DOHH2 (cell line): ENCODE measurements at regions not wholly inside any gene's neighbourhood (a gene's known extent, or its start where the extent isn't known, plus 50 kb on each side); places are given as distances from the start of the nearest gene placed in this dataset.

Experiments used
- H3F3A ChIP-seq: fragments of 200-600 bp; sonication (generic), shearing (Covaris generic); 2 replicates; pipeline ENCODE4 v1.6.0; 2016; ENCODE audit warnings: antibody characterized with exemption, mild to moderate bottlenecking; ENCODE audit not compliant: control insufficient read depth, insufficient read depth
- H3K27ac ChIP-seq: fragments of 200-600 bp; sonication (generic); 2 replicates; pipeline ENCODE4 v1.5.1; 2014; ENCODE audit warnings: low read depth, mild to moderate bottlenecking, low read length, moderate library complexity
- H3K27me3 ChIP-seq: fragments of 200-600 bp; sonication (generic); 2 replicates; pipeline ENCODE4 v1.6.1; 2014; ENCODE audit warnings: mild to moderate bottlenecking, low read length, mixed read lengths; ENCODE audit not compliant: control insufficient read depth
- H3K36me3 ChIP-seq: fragments of 200-600 bp; sonication (generic); 2 replicates; pipeline ENCODE4 v1.6.1; 2014; ENCODE audit warnings: mild to moderate bottlenecking, low read length, moderate library complexity, mixed read lengths; ENCODE audit not compliant: control insufficient read depth
- H3K4me1 ChIP-seq: fragments of 200-600 bp; sonication (generic); 2 replicates; pipeline ENCODE4 v1.6.1; 2014; ENCODE audit warnings: mild to moderate bottlenecking, low read length, mixed read lengths; ENCODE audit not compliant: control insufficient read depth
- H3K4me2 ChIP-seq: fragments of 200-600 bp; sonication (generic); 2 replicates; pipeline ENCODE4 v1.6.0; 2014; ENCODE audit warnings: mild to moderate bottlenecking, low read length, moderate library complexity
- H3K4me3 ChIP-seq: fragments of 200-600 bp; sonication (generic); 2 replicates; pipeline ENCODE4 v1.5.1; 2014; ENCODE audit warnings: mild to moderate bottlenecking, low read length, mixed read lengths
- H3K79me2 ChIP-seq: fragments of 200-600 bp; sonication (generic); 2 replicates; pipeline ENCODE4 v1.6.1; 2014; ENCODE audit warnings: mild to moderate bottlenecking, low read length, mixed read lengths; ENCODE audit not compliant: control insufficient read depth
- H3K9me2 ChIP-seq: fragments of 200-600 bp; sonication (generic); replicated peaks from 2 replicates; pipeline ENCODE4 v1.6.1; 2014; ENCODE audit warnings: mild to moderate bottlenecking, low read length, mixed read lengths; ENCODE audit not compliant: control insufficient read depth
- H3K9me3 ChIP-seq: fragments of 200-600 bp; sonication (generic); 2 replicates; pipeline ENCODE4 v1.6.1; 2014; ENCODE audit warnings: antibody characterized with exemption, low read length, mixed read lengths; ENCODE audit not compliant: control insufficient read depth, insufficient read depth
- H4K20me1 ChIP-seq: fragments of 200-600 bp; sonication (generic); 2 replicates; pipeline ENCODE4 v1.6.0; 2014; ENCODE audit warnings: low read depth, mild to moderate bottlenecking, antibody characterized with exemption, low read length, moderate library complexity; ENCODE audit not compliant: control insufficient read depth, insufficient read depth
- EZH2phosphoT487 ChIP-seq: fragments of 200-600 bp; sonication (generic); IDR thresholded peaks from 2 replicates; pipeline ENCODE4 v1.6.1; 2017; ENCODE audit warnings: borderline replicate concordance, mild to moderate bottlenecking, antibody characterized with exemption, low read length, moderate library complexity, mixed read lengths
- TF ChIP-seq, protein P1 (sequence below): fragments of 200-600 bp; sonication (generic); IDR thresholded peaks from one replicate; pipeline ENCODE4 v1.5.1; 2014; ENCODE audit warnings: antibody characterized with exemption, mild to moderate bottlenecking, low read depth, low read length; ENCODE audit not compliant: poor library complexity, severe bottlenecking

DNA sequence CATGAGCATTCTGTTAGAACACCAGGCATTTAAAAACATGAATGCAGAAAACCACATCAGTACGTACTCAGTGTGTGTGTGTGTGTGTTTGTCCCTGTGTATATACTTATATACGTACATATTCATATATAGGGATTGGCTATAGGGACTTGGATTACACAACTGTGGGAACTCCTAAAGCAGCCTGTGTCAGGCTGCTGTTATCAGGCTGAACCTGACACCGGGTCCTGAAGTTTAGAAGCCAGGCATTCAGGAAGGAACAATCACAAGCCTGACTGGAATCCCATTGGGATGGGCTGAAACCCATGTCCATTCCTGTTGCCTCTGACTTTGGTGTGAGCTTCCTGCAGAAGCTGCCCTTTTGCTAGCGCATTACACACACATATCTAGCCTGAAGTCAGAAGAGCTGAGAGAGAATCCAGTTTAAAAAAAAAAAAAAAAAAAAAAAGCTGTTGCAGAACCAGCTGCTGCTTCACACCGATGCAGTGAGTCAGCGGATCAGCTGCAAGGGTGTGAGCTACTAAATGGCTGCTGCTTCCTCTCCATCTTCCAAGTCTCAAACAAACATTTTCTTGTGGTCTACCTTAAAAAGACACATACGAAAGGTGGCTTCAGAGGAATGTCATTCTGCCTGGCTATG lies 348.1 kb downstream of the THBS2 start:
- no peaks in the 10 kb centered on the region for H3K36me3 ChIP-seq
- H3K4me3 ChIP-seq: no peak overlapping the region
- H3K27ac ChIP-seq: no peak overlapping the region
- no peak overlapping the region for H3K4me2 ChIP-seq
- H3K9me2 ChIP-seq: no peaks in the 10 kb centered on the region
- H3K9me3 ChIP-seq: peaks cover 3% of the 10 kb centered on the region; the same call in 1 of the 2 replicates
- no peaks in the 10 kb centered on the region for H3F3A ChIP-seq
- TF ChIP-seq, protein P1, sequence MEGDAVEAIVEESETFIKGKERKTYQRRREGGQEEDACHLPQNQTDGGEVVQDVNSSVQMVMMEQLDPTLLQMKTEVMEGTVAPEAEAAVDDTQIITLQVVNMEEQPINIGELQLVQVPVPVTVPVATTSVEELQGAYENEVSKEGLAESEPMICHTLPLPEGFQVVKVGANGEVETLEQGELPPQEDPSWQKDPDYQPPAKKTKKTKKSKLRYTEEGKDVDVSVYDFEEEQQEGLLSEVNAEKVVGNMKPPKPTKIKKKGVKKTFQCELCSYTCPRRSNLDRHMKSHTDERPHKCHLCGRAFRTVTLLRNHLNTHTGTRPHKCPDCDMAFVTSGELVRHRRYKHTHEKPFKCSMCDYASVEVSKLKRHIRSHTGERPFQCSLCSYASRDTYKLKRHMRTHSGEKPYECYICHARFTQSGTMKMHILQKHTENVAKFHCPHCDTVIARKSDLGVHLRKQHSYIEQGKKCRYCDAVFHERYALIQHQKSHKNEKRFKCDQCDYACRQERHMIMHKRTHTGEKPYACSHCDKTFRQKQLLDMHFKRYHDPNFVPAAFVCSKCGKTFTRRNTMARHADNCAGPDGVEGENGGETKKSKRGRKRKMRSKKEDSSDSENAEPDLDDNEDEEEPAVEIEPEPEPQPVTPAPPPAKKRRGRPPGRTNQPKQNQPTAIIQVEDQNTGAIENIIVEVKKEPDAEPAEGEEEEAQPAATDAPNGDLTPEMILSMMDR: no peak
- TF ChIP-seq EZH2phosphoT487: no peak
- H4K20me1 ChIP-seq: no peaks in the 10 kb centered on the region
- no peaks in the 10 kb centered on the region for H3K27me3 ChIP-seq
- H3K4me1 ChIP-seq: no peaks in the 10 kb centered on the region
- H3K79me2 ChIP-seq: no peaks in the 10 kb centered on the region

DNA sequence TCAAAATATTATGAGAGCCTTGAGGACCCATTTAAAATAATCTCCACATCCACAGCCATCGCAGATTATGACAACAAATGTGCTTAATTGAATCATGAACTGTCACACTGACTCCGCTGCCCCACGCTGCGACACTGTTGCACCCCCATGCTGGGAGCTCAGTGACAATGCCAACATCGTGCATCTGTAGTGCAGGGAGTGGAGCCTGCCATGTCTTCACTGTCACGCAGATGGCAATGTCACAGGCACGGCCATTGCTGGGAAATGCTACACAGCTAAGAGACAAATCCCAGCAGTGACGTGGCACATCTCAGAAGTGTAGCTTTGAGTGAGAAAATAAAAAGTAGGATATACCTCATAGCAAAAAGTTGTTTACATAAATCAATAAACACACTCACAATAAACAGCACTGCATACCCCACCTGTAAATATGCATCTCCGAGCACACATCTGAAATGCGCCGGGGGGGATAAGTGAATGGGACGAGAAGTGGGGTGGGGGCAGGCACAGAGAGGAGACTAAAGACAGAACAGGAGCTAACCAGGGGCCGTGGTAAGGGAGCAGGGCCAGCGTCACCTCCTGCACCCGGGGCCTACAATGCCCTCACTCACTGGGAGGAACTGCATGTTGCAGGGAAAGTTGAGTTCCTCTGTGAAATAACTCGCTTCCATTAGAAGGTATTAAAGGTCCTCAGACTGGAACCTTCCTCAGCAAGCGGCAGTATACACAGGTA lies 349.9 kb downstream of the THBS2 start:
- TF ChIP-seq, protein P1: no peak
- no peak for TF ChIP-seq EZH2phosphoT487
- no peaks in the 10 kb centered on the region for H3K4me1 ChIP-seq
- no peaks in the 10 kb centered on the region for H3K9me3 ChIP-seq

DNA sequence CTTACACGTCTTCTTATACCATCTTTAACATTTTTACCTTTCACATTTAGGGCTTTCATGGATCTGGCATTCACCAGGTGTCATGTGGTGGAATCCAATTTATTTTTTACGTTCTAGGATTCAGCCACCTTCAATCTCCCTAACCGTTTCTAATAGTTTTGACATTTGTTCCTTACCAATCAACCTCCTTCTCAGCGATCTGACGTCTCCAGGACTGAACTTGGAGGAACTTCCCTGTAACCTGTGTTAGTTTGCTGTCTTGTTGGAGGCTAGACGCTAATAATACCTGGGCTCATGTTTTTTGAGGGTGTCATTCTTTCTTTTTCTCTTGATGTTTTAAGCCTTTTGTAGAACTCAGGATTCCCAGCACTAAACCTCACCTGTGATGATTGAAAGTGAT lies 351.6 kb downstream of the THBS2 start:
- H3K79me2 ChIP-seq: no peaks in the 10 kb centered on the region
- H3K36me3 ChIP-seq: no peaks in the 10 kb centered on the region
- H3K27me3 ChIP-seq: no peaks in the 10 kb centered on the region
- H3F3A ChIP-seq: no peaks in the 10 kb centered on the region
- H3K27ac ChIP-seq: no peak overlapping the region
- no peaks in the 10 kb centered on the region for H3K9me2 ChIP-seq
- no peaks in the 10 kb centered on the region for H4K20me1 ChIP-seq
- H3K4me3 ChIP-seq: no peak overlapping the region
- no peaks in the 10 kb centered on the region for H3K4me1 ChIP-seq
- H3K9me3 ChIP-seq: no peaks in the 10 kb centered on the region
- TF ChIP-seq, protein P1: no peak
- TF ChIP-seq EZH2phosphoT487: no peak
- H3K4me2 ChIP-seq: no peak overlapping the region

More for the DNA sequence above, 349.9 kb downstream of the THBS2 start:
- no peaks in the 10 kb centered on the region for H3K9me2 ChIP-seq
- H3K27me3 ChIP-seq: no peaks in the 10 kb centered on the region
- no peaks in the 10 kb centered on the region for H3F3A ChIP-seq
- no peak overlapping the region for H3K4me3 ChIP-seq
- H3K79me2 ChIP-seq: no peaks in the 10 kb centered on the region
- H3K27ac ChIP-seq: no peak overlapping the region
- H4K20me1 ChIP-seq: no peaks in the 10 kb centered on the region
- no peak overlapping the region for H3K4me2 ChIP-seq
- H3K36me3 ChIP-seq: no peaks in the 10 kb centered on the region
